GM12878 (cell line): ENCODE measurements at regions not wholly inside any gene's neighbourhood (a gene's known extent, or its start where the extent isn't known, plus 50 kb on each side); places are given as distances from the start of the nearest gene placed in this dataset.
A peak's percentile ranks its signal among the peaks of the same experiment; 100 is the strongest.

Source experiments
- CREB1 ChIP-seq: IDR thresholded peaks from 2 replicates; pipeline ENCODE4 v1.6.1; 2012; ENCODE audit warnings: low read depth, mild to moderate bottlenecking, inconsistent platforms
- CUX1 ChIP-seq: IDR thresholded peaks from 2 replicates; pipeline ENCODE4 v1.6.1; 2012; ENCODE audit warnings: improper control_type of control experiment, low read depth, low read length; ENCODE audit not compliant: insufficient replicate concordance
- E2F8 ChIP-seq: fragments of 450-650 bp; IDR thresholded peaks from 2 replicates; pipeline ENCODE4 v1.6.1; 2018; ENCODE audit warnings: mild to moderate bottlenecking, low read depth, moderate library complexity; ENCODE audit not compliant: partially characterized antibody
- EGR1 ChIP-seq, 2 experiments: IDR thresholded peaks; 1 replicate in 1 of 2; 2 replicates in 1 of 2; pipeline ENCODE4 v1.6.1; 2011 to 2012; ENCODE audit warnings: low read depth in 2 of 2, low read length in 2 of 2, borderline replicate concordance in 1 of 2, mild to moderate bottlenecking in 1 of 2, moderate library complexity in 1 of 2
- HDAC2 ChIP-seq: fragments of 200-600 bp; sonication (generic); IDR thresholded peaks from 2 replicates; pipeline ENCODE4 v1.6.1; 2017
- PAX8 ChIP-seq: fragments of 450-650 bp; IDR thresholded peaks from 2 replicates; pipeline ENCODE4 v1.6.1; 2017; ENCODE audit warnings: mild to moderate bottlenecking, moderate library complexity
- PBX3 ChIP-seq: IDR thresholded peaks from 2 replicates; pipeline ENCODE4 v1.6.1; 2011; ENCODE audit warnings: mild to moderate bottlenecking, low read depth, low read length, moderate library complexity; ENCODE audit not compliant: insufficient replicate concordance
- POLR2AphosphoS2 ChIP-seq: IDR thresholded peaks from 2 replicates; pipeline ENCODE4 v1.6.1; 2011; ENCODE audit warnings: low read depth, mild to moderate bottlenecking, low read length, improper control_type of control experiment, moderate library complexity
- RAD21 ChIP-seq: IDR thresholded peaks from 2 replicates; pipeline ENCODE4 v1.6.1; 2011; ENCODE audit warnings: mild to moderate bottlenecking, low read depth, low read length, moderate library complexity; ENCODE audit not compliant: insufficient read depth
- RFX5 ChIP-seq: IDR thresholded peaks from 2 replicates; pipeline ENCODE4 v1.6.1; 2011; ENCODE audit warnings: low read depth, low read length, improper control_type of control experiment
- SIX5 ChIP-seq: IDR thresholded peaks from 2 replicates; pipeline ENCODE4 v1.6.1; 2011; ENCODE audit warnings: mild to moderate bottlenecking, low read depth, low read length, moderate library complexity; ENCODE audit not compliant: severe bottlenecking
- SMARCA5 ChIP-seq: fragments of 450-650 bp; IDR thresholded peaks from 2 replicates; pipeline ENCODE4 v1.6.1; 2017; ENCODE audit warnings: mild to moderate bottlenecking
- SMC3 ChIP-seq: IDR thresholded peaks from 2 replicates; pipeline ENCODE4 v1.6.1; 2011; ENCODE audit warnings: low read length, improper control_type of control experiment, borderline replicate concordance
- SREBF2 ChIP-seq: IDR thresholded peaks from 2 replicates; pipeline ENCODE4 v1.6.1; 2012; ENCODE audit warnings: mild to moderate bottlenecking, low read length
- STAT1 ChIP-seq: fragments of 450-650 bp; conservative IDR thresholded peaks from 2 replicates; pipeline ENCODE4 v1.6.1; 2014; ENCODE audit warnings: antibody characterized with exemption, mild to moderate bottlenecking
- STAT3 ChIP-seq: IDR thresholded peaks from 2 replicates; pipeline ENCODE4 v1.6.1; 2011; ENCODE audit warnings: low read depth, low read length, improper control_type of control experiment
- ZBTB33 ChIP-seq: fragments of 450-650 bp; IDR thresholded peaks from 2 replicates; pipeline ENCODE4 v1.6.1; 2017; ENCODE audit warnings: mild to moderate bottlenecking

GRCh38 chr6:156687789-156688619 lies 89.2 kb upstream of the ARID1B start (continued):
- TF ChIP-seq CUX1, result no peak
- TF ChIP-seq STAT1, result no peak
- no peak for TF ChIP-seq SREBF2
- TF ChIP-seq RAD21, result peak; percentile 26; the same call in 1 of the 2 replicates
- no peak for TF ChIP-seq PBX3
- no peak for TF ChIP-seq STAT3
- TF ChIP-seq RFX5, result no peak
- TF ChIP-seq SIX5, result no peak
- TF ChIP-seq SMARCA5, result no peak; the same call in 1 of the 2 replicates
- no peak for TF ChIP-seq SMC3
- TF ChIP-seq PAX8, result no peak
- no peak for TF ChIP-seq EGR1 (IDR thresholded peaks at IDR 0.05; ENCODE audit: borderline replicate concordance in 1 of 2, low read depth in 2 of 2, low read length in 2 of 2)
- TF ChIP-seq CREB1, result no peak
- TF ChIP-seq ZBTB33, result peak; percentile 26; the same call in 1 of the 2 replicates
- TF ChIP-seq POLR2AphosphoS2, result no peak
- TF ChIP-seq HDAC2, result no peak
- TF ChIP-seq E2F8, result no peak
